ENCODE measurements at regions not wholly inside any gene's neighbourhood (a gene's known extent, or its start where the extent isn't known, plus 50 kb on each side); places are given as distances from the start of the nearest gene placed in this dataset.
A peak's percentile ranks its signal among the peaks of the same experiment; 100 is the strongest.
"Not testable (repeated sequence)": the region's sequence is repeated elsewhere in the genome, so short reads cannot be mapped to it uniquely, and the experiment has no call there.

DNA sequence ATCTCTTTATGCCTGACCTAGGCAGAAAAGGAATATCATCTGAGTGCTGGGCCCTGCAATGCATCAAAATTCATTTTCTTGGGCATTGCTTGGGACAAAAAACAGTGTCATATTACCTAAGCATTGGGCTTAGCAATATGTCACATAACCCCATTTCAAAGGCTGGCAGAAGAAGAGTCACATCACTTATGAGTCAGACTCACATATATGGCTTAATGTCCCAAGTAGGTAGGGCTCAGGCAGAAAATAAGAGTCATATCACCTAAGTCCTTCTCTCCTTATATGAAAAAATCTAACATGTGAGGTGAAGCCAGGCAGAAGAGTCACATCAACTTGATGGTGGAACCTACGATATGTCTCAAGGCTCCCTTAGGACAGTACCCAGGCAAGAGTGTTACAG lies 967.2 kb upstream of the AMELY start:
- DNase-seq: no peak

DNA sequence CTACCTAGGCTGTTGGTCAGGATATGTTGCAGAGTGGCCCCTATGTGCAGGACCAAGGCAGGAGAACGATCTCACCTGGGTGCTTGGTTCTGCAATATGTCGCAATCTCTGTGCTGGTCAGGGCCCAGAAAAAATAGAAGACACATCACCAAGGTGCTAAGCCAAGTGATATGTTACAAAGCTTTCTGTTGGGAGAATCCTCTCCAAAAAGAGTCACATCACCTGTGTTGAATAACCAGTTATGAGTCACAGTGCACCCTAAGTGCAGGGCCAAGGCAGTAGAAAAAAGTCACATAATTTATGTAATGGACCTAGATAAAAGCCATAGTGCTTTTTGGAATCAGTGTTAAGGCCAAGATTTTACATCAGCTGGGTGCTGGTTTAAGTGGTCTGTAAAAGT lies 965.9 kb upstream of the AMELY start:
- DNase-seq: no peak

DNA sequence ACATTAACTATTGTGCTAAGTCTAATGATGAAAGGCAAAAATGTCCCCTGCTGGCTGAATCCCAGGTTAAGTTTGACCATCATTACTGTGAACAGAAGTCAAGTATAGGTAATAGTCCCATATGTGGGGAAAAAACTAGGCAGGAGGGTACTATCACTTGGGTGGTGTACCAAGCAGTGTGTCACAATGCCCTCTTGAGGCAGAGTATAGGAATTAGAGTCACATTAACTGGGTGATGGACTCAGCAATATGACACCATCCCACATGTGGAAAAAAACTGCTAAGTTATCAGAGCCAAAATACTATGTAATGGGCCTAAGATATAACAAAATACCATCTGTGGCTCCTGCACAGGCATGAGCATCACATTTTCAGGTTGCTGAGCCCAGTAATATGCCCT lies 962.5 kb upstream of the AMELY start:
- DNase-seq: peak in 2 of 3 donors; percentile 20 to 45

DNA sequence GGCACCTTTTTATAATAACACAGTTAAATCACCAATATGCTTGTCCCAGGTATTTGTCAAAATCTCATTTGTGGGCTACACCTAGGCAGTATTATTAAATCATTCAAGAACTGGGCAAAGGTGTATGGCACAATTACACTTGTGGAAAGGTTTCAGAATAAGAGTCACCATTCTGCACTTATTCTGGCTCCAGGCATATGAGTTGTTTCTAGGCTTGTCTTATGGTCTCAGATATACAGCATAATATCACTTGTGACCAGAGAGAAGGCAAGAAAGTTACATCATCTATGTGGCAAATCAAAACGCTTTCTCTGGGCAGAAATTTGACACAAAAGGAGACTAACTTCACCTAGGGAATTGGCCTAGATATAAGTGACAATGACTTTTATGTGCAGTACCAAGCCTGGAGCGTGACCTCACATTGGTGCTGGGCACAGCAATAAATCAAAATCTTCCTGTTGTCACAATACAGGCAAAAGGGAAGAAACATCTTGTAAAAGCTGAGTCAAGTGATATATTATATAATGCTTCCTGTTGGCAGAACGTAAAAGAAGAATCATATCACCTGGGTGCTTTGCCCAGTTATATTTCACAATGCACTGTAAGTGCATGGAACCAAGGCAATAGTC lies 959.9 kb upstream of the AMELY start:
- DNase-seq: no peak

DNA sequence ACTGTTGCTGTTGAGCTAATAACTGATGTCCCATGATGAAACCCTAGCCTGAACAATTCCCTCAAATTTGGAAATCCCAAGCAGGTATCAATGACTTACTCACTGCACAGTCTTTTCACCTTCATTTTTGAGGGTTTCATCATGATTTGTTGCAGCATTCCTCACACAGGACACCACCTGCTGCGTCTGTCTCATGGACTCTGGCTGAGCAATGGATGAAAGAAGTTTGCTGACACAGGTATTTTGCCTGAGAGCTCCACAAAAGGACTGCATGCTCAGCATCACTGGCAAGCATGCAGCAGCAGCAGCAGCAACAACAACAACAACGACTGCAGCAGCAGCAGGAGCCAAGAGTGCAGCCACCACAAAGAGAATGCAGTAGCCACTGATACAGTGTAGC lies 955.4 kb upstream of the AMELY start:
- no peak for DNase-seq

DNA sequence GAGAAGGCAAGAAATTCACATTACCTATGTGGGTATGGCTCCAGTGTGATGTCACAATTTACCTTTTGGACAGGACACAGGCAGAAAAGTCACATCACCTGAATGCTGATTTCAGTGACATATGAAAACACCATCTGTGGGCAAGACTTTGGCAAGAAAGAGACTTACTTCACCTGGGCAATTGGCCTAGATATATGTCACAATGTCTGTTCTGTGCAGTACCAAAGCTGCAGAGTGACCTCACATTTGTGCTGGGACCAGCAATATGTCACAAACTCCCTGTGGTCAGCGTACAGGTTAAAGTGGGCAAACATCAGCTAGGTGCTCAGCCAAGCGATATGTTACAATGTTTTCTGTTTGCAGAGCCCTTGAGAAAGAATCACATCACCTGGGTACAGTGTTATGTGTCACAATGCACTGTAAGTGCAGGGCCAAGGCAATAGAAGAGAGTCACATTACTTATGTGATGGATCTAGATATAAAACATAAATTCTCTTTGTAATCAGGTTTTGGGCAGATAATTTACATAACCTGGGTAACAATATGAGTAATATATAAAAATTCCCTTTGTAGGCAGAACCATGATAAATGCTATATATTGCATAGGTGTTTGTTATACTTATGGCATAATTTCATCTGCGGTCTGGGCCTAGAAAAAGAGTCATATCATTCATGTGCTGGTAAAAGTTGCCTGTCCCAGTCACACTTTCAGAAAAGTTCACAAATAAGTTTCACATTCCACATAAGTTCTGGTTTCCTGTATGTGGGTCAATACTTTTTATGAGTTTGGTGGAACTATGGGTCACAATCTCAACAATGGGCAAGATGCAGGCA lies 949.4 kb upstream of the AMELY start:
- no peak for DNase-seq

DNA sequence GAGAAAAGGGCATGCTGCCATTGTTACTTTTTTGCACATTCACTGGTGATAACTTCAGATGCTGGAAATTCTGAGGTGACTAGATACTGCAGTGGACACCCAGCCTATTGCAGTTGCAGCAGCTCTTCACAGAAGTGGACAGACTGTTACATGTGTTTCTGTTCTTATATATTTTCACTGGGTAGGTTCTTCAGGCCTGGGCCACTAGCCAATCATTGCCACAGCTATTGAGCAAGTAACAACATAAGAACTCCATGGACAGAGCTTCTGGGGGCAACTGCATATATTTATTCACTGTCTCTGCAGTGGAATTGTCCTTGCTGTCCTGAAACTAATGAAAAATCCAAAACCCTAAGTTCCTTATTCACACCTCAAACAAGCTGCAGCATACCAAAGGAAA lies 938.6 kb upstream of the AMELY start:
- no peak for DNase-seq

DNA sequence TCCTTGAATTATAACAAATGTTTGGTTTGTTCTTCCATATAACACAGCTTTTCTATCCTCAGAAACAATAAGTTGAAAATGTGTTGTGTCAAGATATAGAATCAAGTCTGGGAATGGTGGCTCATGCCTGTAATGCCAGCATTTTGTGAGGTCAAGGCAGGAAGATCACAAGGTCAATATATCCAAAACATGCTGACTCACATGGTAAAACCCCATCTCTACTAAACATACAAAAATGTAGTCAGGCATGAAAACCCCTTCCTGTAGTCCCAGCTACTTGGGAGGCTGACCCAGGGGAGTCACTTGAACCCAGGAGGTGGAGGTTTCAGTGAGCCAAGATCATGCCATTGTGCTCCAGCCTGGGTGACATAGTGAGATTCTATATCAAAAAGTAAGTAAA lies 934.2 kb upstream of the AMELY start:
- DNase-seq: no peak

DNA sequence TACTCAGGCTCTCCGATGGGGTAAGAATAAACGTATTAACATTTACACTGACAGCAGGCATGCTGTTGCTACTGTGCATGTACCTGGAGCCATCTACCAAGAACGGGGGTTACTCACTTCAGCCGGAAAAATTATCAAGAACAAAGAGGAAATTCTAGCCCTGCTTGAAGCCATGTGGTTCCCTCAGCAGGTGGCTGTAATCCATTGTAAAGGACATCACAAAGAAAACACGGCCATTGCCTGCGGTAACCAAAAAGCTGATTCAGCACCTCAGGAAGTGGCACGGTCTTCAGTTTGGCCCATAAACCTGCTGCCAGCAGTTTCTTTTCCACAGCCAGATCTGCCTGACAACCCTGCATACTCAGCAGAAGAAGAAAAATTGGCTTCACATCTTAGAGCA lies 925.5 kb upstream of the AMELY start:
- DNase-seq: no peak

DNA sequence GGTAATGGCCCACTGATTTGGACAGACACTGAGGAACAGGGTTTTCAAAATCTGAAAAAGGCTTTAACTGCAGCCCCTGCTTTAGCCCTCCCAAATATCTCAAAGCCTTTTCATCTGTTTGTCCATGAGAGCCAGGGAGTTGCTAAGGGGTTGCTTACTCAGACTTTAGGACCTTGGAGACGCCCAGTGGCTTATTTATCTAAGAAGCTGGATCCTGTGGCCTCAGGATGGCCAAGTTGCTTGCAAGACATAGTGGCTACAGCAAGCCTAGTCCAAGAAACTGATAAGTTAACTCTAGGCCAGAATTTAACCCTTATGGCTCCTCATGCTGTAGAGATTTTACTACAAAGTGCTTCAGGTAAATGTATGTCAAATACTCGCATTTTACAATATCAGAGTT lies 924.8 kb upstream of the AMELY start:
- DNase-seq: no peak

DNA sequence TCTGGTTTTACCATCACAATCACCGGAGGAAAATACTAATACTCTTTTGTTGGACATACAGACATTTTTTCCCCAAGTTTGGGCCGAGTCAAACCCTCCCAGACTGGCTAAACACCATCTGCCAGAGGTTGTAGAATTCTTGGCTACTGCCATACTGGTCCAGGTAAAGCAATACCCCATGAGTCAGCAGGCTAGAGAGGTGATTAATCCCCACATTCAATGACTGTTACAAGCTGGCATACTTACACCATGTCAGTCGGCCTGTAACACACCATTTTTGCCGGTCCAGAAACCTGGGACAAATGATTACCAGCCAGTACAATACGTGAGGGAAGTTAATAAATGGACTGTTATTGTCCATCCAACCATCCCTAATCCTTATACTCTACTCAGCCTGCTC lies 923.9 kb upstream of the AMELY start:
- no peak for DNase-seq

DNA sequence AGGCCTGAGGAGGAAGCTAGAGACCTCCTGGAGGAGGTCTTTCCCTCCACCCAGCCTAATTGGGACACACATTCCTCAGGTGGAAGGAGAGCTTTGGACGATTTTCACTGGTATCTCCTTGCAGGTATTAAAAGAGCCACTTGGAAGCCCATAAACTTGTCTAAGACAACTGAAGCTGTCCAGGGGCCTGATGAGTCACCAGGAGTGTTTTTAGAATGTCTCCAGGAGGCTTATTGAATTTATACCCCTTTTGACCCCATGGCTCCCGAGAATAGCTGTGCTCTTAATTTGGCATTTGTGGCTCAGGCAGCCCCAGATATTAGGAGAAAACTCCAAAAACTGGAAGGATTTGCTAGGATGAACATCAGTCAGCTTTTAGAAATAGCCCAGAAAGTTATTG lies 922.7 kb upstream of the AMELY start:
- no peak for DNase-seq

DNA sequence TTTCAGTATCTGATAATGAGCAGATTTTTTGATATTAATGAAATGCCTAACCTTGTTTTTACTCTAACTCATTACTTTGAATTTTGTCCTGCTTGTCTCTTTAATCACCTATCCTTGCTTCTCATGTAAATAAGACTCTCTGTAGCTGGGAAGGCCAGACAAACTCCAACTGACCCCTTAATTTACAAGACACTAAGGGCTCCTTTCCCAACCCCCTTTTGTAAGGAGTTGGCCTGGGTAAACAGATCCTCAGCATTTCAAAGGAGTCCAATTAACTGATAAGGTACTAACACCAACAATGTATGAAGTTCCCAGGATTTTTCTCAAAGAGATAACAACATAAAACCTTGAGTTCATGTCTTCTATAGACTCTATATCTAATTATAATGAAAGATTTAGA lies 919.3 kb upstream of the AMELY start:
- DNase-seq: not testable (repeated sequence)

DNA sequence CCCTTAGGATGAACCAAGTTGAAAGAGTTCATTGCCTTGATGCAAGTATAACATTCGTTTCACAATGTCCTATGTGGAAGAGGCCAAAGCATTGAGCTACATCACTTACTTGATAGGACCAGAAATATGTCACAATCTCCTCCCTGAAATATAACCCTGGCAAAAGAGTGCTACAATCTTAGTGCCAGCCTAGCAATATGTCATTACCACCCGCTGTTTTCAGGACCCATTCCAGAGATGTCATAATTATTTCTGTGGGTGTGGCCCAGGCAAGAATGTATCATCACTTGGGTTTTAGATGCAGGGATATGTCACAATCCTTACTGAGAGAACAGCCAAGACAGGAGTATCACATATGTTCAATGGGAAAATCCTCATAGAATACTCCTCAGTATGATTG lies 915.0 kb upstream of the AMELY start:
- no peak for DNase-seq

DNA sequence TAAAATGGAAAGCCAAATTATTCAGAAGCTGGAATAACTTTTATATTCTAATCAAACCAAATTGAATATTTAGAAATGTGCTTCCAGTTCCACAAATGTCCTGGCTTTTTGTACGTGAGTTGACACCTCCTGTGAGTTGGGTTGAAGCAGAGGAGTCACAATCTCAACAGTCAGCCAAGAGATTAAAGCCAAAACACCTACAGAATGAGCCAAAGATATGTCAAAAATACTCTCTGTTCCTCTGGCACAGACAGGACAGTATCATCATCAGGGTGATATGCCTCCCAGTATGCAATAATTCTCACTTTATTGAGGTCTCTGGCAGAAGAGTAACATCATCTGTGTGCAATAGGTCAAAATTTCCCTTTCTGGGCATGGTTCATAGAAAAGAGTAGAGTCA lies 914.3 kb upstream of the AMELY start:
- DNase-seq: no peak

DNA sequence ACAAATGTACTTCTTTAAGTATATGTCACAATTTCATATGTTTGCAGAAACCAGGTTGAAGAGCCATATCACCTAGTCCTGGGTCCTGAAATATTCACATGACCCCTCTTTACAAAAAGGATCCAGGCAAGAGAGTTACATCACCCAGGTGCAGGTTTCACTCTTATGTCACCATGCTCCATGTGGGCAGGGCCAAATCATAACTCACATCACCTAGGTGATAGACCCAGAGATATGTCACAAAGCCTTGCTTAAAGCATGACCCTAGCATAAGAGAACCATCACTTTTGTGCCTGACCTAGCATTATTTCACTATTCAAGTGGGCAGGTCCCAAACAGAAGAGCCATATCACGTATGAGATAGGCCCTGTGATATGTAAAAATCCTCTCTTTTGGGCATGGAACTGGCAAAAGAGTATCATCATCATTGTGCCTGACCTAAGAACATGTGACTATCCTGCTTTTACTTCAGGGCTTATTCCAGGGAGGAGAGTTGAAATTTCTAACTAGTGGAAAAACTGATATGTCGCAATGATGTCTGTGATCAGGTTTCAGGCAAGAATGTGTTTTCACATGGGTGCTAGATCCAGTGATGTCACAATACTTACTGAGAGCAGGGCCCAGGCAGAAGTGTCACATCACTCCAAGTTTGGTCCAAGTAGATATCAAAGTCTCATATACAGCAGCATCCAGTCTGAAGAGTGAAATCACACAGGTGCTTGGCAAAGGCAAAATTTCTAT lies 909.9 kb upstream of the AMELY start:
- peak in 1 of 3 donors; percentile 9 for DNase-seq

DNA sequence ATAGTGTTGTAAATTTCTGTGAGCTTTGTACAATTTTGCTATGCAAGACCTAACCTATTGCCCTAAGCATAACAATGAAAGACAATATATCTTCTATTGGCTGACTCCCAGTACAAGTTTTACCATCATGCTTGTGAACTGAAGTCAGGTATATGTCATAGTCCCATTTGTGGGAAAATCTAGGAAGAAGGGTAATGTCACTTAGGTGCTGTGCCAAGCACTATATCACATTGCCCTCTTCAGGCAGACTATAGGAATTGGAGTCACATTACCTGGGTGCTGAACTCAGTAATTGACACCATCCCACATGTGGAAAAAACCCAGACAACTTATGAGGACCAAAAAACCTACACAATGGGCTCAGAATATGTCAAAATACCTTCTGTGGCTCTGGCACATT lies 907.4 kb upstream of the AMELY start:
- DNase-seq: peak in 2 of 3 donors; percentile 21 to 23

DNA sequence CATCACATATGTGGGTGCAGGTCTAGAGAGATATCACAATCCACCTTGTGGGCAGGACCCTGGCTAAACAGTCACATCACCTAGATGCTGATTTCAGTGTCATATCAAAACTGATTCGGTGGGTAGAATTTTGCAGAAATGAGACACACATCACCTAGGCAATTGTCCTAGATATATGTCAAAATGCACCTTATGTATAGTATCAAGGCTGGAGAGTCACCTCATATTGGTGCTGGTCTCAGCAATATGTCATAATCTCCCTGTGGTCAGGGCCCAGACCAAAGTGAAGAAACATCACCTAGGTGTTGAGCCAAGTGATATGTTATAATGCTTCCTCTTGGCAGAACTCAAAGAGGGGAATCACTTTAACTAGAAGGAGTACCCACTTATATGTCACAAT lies 905.0 kb upstream of the AMELY start:
- DNase-seq: no peak

DNA sequence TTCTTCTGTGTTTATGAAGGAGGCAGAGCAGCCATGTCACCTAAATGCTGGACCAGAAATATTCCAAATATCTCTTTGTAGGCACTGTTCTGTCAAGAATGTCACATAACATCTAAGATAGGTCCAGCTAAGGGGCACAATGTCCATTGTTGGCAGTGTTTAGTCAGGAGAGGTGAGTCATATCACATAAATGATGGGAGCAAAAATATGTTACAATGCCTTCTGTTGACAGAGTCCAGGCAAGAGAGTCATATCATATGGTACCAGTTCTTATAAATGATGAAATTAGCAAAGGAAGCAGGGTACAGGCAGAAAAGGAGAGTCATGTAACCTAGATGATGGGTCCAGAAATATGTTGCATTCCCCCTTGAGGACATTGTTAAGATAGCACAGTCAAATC lies 904.4 kb upstream of the AMELY start:
- no peak for DNase-seq

DNA sequence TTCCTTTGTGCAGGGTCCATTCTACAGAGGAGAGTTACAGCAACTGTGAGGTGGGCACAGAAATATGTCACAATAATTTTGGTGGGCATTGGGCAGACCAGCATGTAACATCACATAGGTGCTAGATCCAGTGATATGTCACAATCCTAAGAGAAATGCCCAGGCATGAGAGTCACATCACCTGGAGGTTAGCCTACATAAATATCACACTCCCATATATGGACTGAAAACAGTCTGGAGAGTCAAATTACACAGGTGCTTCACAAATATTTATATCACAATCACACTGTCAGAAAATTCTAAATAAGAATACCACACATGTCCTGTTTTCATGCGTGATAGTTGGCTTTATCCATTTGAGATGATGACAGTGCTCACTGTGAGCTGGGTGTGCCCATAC lies 903.7 kb upstream of the AMELY start:
- no peak for DNase-seq

DNA sequence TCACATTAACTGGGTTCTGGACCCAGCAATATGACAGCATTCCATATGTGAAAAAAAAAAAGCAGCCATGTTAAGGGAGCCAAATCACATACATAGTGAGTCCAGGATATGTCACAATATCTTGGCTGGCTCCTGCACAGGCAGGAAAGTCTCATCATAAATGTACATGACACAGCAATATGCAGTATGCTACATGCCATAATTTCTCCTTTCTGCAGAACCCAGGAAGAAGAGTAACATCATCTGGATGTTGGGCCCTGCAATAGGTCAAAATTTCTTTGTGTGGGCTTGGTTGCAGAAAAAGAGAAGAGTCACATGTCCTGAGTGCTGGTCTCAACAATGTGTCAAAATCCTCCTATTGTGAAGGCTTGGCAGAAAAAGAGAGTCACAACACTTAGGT lies 902.8 kb upstream of the AMELY start:
- no peak for DNase-seq

DNA sequence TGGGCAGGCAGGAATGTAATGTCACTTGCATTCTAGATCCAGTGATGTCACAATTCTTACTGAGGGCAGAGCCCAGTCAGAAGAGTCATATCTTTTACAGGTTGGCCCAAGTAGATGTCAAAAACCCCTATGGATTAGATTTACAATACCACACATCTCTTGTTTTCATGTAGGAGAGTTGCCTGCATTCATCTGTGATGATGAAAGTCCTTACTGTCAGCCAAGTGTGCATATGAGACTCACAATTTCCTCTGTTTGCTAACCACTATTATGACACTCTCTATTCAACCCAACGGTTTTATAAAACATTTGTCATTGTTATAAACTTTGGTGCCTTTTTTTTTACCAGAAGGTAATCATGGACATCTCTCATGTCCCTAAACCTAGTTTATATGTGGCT lies 898.8 kb upstream of the AMELY start:
- DNase-seq: no peak

DNA sequence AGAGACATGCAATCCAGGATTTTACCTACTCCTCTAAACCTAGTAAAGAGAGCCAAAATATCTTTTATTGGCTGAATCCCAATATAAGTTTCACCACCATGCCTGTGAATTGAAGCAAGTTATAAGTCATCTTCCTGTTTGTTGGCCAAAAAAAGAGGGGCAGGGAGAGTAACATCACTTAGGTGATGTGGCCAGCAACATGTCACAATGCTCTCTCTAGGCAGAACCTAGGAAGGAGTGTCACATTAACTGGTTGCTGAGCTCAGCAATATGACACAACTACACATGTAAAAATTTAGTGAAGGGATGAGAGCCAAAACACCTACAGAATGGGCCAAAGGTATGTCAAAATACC lies 895.9 kb upstream of the AMELY start:
- DNase-seq: no peak
